ENCODE measurements at regions not wholly inside any gene's neighbourhood (a gene's known extent, or its start where the extent isn't known, plus 50 kb on each side); places are given as distances from the start of the nearest gene placed in this dataset.

DNA sequence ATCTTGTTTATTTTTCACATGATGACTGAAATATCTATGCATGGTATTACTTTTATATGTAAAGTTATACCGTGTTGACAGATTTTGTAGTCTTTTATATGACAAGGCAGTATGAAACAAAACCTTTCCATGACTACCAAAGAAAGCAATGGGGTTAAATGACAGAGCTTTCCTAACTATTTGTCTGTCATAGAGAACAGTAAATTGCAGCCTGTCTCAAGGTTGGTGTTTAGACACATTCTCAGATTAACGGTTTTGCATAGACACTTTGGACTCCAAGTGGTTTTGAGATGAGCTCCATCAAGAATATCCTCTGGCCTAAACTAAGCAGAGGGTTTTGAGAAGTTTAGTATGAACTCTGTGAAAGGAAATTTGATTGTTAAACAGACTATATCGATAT, 180.7 kb upstream of the TENM3 start:
- no peak for DNase-seq

DNA sequence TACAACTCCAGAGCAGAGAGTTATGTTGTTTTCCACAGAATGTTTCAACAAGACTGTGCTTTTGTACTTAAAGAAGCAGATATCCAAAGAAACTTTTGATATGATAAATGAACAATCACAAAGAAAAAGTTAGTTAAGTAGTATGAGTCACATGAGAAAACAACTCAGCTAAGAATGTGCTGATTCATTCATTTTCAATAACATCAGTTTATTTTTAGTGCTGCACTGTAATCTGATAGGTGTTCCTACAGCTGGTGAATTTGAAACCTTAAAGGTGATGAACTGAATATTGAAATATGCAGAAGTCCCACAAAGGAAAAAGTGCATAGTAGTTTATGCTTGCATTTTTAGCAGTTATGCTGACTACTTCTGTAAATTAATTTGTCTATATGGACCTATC, 180.3 kb upstream of the TENM3 start:
- DNase-seq: no peak

- no peak for DNase-seq
Measured at GRCh38 chr4:182063651-182064050, 179.6 kb upstream of the TENM3 start.

DNA sequence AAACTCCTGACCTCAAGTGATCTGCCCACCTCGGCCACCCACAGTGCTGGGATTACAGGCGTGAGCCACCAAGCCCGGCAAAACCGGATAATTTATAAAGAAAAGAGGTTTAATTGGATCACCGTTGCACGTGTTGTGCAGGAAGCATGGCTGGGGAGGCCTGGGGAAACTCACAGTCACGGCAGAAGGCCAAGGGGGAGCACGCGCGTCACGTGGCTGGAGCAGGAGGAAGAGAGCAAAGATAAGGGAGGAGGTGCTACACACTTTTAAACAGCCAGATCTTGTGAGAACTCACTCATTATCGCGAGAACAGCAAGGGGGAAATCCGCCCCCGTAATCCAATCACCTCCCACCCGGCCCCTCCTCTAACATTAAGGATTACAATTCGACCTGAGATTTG, 177.9 kb upstream of the TENM3 start:
- DNase-seq: no peak

DNA sequence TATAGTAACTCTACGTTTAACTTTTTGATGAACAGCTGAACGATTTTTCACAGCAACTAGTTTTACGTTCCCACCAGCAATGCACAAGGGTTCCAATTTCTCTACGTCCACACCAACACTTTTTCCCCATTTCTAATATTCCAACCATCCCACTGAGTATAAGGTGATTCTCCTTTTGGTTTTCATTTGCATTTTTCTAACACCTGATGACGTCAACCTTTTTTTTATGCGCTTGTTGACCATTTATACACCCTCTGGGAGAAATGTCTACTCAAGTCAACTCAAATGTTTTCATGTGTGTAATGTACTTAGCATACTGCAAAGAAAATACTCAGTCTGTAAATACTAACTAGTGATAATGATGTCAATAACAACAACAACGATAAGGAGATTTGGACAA, 177.2 kb upstream of the TENM3 start:
- DNase-seq: no peak

DNA sequence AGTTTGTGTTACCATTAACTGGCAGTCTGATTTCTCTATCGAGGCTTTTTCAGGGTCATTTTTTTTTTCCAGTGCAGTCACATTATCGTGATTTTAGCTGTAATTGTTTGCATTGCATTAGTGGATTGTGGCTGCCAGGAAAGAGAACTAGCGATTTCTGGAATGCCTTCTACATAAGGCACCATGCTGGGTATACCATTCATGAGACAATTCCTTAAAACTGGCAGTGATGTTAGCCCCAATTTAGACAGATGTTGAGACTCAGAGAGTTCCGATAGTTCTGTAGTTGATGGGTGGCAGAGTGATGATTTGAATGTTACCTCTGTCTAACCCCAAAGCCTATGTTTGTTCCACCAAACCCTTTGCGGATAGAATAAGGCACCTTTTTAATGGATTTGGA, 175.4 kb upstream of the TENM3 start:
- DNase-seq: no peak

- DNase-seq: no peak
Measured at GRCh38 chr4:182068920-182069319, 174.3 kb upstream of the TENM3 start.

DNA sequence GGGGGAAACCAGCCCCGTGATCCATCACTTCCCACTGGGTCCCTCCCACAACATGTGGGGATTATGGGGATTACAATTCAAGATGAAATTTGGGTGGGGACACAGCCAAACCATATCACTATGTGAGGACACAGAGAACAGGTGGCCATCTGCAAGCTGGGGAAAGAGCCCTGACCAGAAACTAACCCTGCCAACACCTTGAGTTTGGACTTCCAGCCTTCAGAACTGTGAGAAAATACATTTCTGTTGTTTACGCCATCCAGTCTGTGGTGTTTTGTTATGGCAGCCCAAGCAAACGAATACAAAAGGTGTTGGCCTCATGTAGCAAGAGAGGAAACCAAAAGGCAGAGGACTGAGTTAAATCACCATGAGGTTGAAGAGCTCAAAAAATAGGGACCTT, 169.9 kb upstream of the TENM3 start:
- no peak for DNase-seq

DNA sequence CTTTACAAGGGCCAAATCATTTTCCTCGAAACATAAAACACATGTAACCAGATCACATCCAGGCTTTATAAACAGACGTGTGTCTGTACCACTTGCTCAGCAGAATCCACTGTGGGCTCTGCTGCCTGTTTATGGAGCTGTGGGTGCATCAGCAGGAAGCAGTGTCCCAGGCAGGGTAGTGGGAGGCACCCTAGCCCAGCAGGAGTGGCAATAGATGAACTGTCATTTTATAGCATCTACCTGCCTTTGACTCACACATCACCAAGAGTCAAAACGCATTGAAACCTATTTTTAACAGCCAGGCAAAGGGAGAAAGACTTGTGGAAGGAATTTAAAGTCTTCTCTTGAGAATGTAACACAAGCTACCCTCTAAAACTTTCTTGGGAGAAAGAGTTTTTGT, 169.1 kb upstream of the TENM3 start:
- DNase-seq: no peak

DNA sequence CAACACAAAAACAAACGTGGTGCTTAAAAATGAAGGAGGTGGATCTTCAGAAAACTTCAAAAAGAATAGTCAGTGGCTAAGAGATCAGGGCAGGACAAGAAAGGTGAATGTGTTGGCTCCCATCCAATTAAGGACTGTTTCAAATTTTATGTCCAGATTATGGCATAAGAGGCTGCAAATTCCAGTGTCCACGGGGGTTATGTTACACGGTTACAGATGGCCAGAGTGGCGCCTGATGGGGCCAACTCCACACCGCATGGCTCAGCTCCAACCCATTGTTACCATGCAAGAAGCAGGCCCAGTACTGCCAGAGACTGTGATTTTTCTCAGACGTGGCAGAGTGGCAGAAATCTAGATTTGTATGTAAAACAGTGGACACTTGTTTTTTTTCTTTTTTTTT, 168.4 kb upstream of the TENM3 start:
- DNase-seq: no peak

DNA sequence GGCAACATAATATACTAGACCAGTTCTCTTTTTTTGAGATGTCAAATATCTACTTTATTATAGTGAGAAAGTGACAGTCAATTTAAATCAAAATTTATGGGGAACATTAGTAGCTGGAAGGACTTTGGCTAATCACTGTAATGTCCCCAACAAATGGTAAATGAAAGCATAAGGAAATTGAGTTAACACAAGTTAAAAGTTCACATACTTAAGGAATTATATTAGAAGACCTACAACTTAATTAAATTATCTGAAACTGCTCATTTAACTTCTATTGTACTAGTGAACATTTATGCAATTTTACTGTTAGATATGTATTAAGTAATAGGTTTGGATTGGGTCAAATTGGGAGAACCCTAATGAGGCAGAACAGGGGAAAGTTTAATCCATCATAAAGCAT, 160.3 kb upstream of the TENM3 start:
- DNase-seq: no peak

GRCh38 chr4:182083671-182084410, 159.4 kb upstream of the TENM3 start:
- no peak for DNase-seq

GRCh38 chr4:182085051-182085480, 158.1 kb upstream of the TENM3 start:
- DNase-seq: no peak

DNA sequence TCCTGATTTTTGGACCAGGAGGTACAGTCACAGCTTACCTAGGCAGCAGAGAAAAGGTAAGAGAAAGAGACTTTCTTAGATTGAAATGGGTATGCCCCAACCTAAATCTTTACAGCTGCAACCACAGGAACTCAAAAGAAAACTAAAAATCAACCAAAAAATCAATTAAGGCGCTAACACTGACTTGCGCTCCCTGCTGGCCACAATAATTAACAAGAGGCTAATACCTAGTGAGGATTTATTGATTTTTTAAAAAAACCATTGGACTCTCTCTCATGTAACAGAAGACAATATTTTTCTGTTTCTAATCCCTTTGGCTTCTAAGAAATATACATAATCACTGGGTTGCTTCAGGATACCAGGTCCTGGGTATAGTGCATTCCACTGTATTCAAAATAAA, 153.9 kb upstream of the TENM3 start:
- no peak for DNase-seq

- no peak for DNase-seq
Measured at GRCh38 chr4:182090186-182090585, 153.0 kb upstream of the TENM3 start.

- no peak for DNase-seq
Measured at GRCh38 chr4:182091128-182091527, 152.1 kb upstream of the TENM3 start.

- DNase-seq: no peak
Measured at GRCh38 chr4:182093431-182093831, 149.8 kb upstream of the TENM3 start.

- no peak for DNase-seq
Measured at GRCh38 chr4:182093935-182094334, 149.3 kb upstream of the TENM3 start.

GRCh38 chr4:182101618-182102017, 141.6 kb upstream of the TENM3 start:
- DNase-seq: no peak

- DNase-seq: no peak
Measured at GRCh38 chr4:182102576-182102975, 140.6 kb upstream of the TENM3 start.

- no peak for DNase-seq
Measured at GRCh38 chr4:182103614-182104319, 139.4 kb upstream of the TENM3 start.

- DNase-seq: no peak
Measured at GRCh38 chr4:182105416-182105815, 137.8 kb upstream of the TENM3 start.

- no peak for DNase-seq
Measured at GRCh38 chr4:182107931-182108330, 135.3 kb upstream of the TENM3 start.

GRCh38 chr4:182111586-182111985, 131.6 kb upstream of the TENM3 start:
- DNase-seq: no peak

GRCh38 chr4:182113779-182114178, 129.4 kb upstream of the TENM3 start:
- DNase-seq: no peak
